H9 (cell line): ENCODE measurements at regions not wholly inside any gene's neighbourhood (a gene's known extent, or its start where the extent isn't known, plus 50 kb on each side); places are given as distances from the start of the nearest gene placed in this dataset.

Source experiments
- DNase-seq: peaks from one replicate; pipeline ENCODE4 v3.0.0-alpha.2; 2017
- H2AFZ ChIP-seq: one replicate; pipeline ENCODE4 v1.6.1; 2013; ENCODE audit warnings: mild to moderate bottlenecking, low read length, control low read depth, moderate library complexity
- H2AK5ac ChIP-seq: 2 replicates; pipeline ENCODE4 v1.6.1; 2013; ENCODE audit warnings: low read length, control low read depth, mixed read lengths; ENCODE audit not compliant: insufficient read length
- H2BK120ac ChIP-seq: one replicate; pipeline ENCODE4 v1.6.1; 2013; ENCODE audit warnings: low read depth, mild to moderate bottlenecking, low read length, control low read depth, inconsistent platforms; ENCODE audit not compliant: poor library complexity, severe bottlenecking
- H2BK12ac ChIP-seq: 2 replicates; pipeline ENCODE4 v1.6.1; 2013; ENCODE audit warnings: low read length, control low read depth, mixed read lengths, low read depth; ENCODE audit not compliant: insufficient read length
- H2BK15ac ChIP-seq: 2 replicates; pipeline ENCODE4 v1.6.1; 2013; ENCODE audit warnings: low read depth, low read length, control low read depth
- H2BK20ac ChIP-seq: one replicate; pipeline ENCODE4 v1.6.1; 2013; ENCODE audit warnings: low read depth, mild to moderate bottlenecking, low read length, control low read depth, inconsistent platforms; ENCODE audit not compliant: poor library complexity, severe bottlenecking
- H2BK5ac ChIP-seq: 2 replicates; pipeline ENCODE4 v1.6.1; 2013; ENCODE audit warnings: low read length, control low read depth, mixed read lengths; ENCODE audit not compliant: insufficient read length
- H3K14ac ChIP-seq: 2 replicates; pipeline ENCODE4 v1.6.1; 2013; ENCODE audit warnings: low read length, control low read depth; ENCODE audit not compliant: insufficient read depth
- H3K18ac ChIP-seq: 2 replicates; pipeline ENCODE4 v1.6.1; 2013; ENCODE audit warnings: low read depth, mild to moderate bottlenecking, mixed read lengths, low read length, control low read depth; ENCODE audit not compliant: insufficient read length
- H3K23ac ChIP-seq: 2 replicates; pipeline ENCODE4 v1.6.1; 2013; ENCODE audit warnings: low read length, control low read depth, mixed read lengths, low read depth; ENCODE audit not compliant: insufficient read length
- H3K23me2 ChIP-seq: 2 replicates; pipeline ENCODE4 v1.6.1; 2013; ENCODE audit warnings: low read depth, mild to moderate bottlenecking, mixed read lengths, low read length, control low read depth; ENCODE audit not compliant: insufficient read length, poor library complexity, severe bottlenecking
- H3K27ac ChIP-seq: 2 replicates; pipeline ENCODE4 v1.5.1; 2013; ENCODE audit warnings: low read length, control low read depth, mixed read lengths, low read depth; ENCODE audit not compliant: insufficient read length
- H3K27me3 ChIP-seq: 2 replicates; pipeline ENCODE4 v1.6.1; 2013; ENCODE audit warnings: low read length, control low read depth, inconsistent platforms; ENCODE audit not compliant: insufficient read depth
- H3K4ac ChIP-seq: 2 replicates; pipeline ENCODE4 v1.6.1; 2013; ENCODE audit warnings: low read depth, mild to moderate bottlenecking, control low read depth, inconsistent platforms, low read length, moderate library complexity
- H3K4me1 ChIP-seq: 2 replicates; pipeline ENCODE4 v1.6.1; 2013; ENCODE audit warnings: low read length, control low read depth, inconsistent platforms; ENCODE audit not compliant: insufficient read depth
- H3K4me2 ChIP-seq: 2 replicates; pipeline ENCODE4 v1.6.1; 2013; ENCODE audit warnings: low read length, control low read depth, mixed read lengths; ENCODE audit not compliant: insufficient read length, insufficient read depth
- H3K56ac ChIP-seq: 2 replicates; pipeline ENCODE4 v1.6.1; 2013; ENCODE audit warnings: low read depth, mild to moderate bottlenecking, mixed read lengths, low read length, control low read depth; ENCODE audit not compliant: insufficient read length
- H3K79me1 ChIP-seq: 2 replicates; pipeline ENCODE4 v1.6.1; 2013; ENCODE audit warnings: low read depth, mild to moderate bottlenecking, moderate library complexity, low read length, control low read depth, inconsistent platforms; ENCODE audit not compliant: insufficient read depth, poor library complexity, severe bottlenecking
- H3K79me2 ChIP-seq: 2 replicates; pipeline ENCODE4 v1.6.1; 2013; ENCODE audit warnings: low read length, control low read depth, inconsistent platforms; ENCODE audit not compliant: insufficient read depth
- H3K9ac ChIP-seq: 2 replicates; pipeline ENCODE4 v1.6.1; 2013; ENCODE audit warnings: low read length, control low read depth, mixed read lengths; ENCODE audit not compliant: insufficient read length; ENCODE audit errors: extremely low read depth
- H3K9me3 ChIP-seq: one replicate; pipeline ENCODE4 v1.6.1; 2013; ENCODE audit warnings: low read depth, low read length, inconsistent platforms; ENCODE audit not compliant: control insufficient read depth
- H3T11ph ChIP-seq: one replicate; pipeline ENCODE4 v1.6.1; 2013; ENCODE audit warnings: mild to moderate bottlenecking, low read length, control low read depth, inconsistent platforms
- H4K20me1 ChIP-seq: one replicate; pipeline ENCODE4 v1.6.1; 2013; ENCODE audit not compliant: control insufficient read depth, insufficient read length, insufficient read depth
- H4K5ac ChIP-seq: 2 replicates; pipeline ENCODE4 v1.6.1; 2013; ENCODE audit warnings: low read depth, mild to moderate bottlenecking, mixed read lengths, low read length, control low read depth; ENCODE audit not compliant: insufficient read length
- H4K8ac ChIP-seq: replicated peaks from 2 replicates; pipeline ENCODE4 v1.6.1; 2013; ENCODE audit warnings: low read length, control low read depth, mixed read lengths, low read depth; ENCODE audit not compliant: insufficient read length
- H4K91ac ChIP-seq: 2 replicates; pipeline ENCODE4 v1.6.1; 2013; ENCODE audit warnings: low read depth, mild to moderate bottlenecking, moderate library complexity, mixed read lengths, low read length, control low read depth; ENCODE audit not compliant: insufficient read length
- H3K27ac Mint-ChIP-seq, 3 experiments: 2 replicates in 2 of 3; 3 replicates in 1 of 3; pipeline ENCODE4 v1.8.0; 2020 to 2021; ENCODE audit warnings: mixed read lengths in 3 of 3, mild to moderate bottlenecking in 1 of 3, moderate library complexity in 1 of 3
- H3K27me3 Mint-ChIP-seq: 2 replicates; pipeline ENCODE4 v1.8.0; 2021; ENCODE audit warnings: low read depth, mild to moderate bottlenecking, moderate library complexity, mixed read lengths
- H3K36me3 Mint-ChIP-seq, 3 experiments: 2 replicates in 2 of 3; 3 replicates in 1 of 3; pipeline ENCODE4 v1.8.0; 2020 to 2021; ENCODE audit warnings: low read depth in 3 of 3, mixed read lengths in 3 of 3; ENCODE audit not compliant: insufficient read depth in 1 of 3
- H3K4me1 Mint-ChIP-seq, 2 experiments: 2 replicates each; pipeline ENCODE4 v1.8.0; 2020; ENCODE audit warnings: mixed read lengths in 2 of 2
- H3K4me3 Mint-ChIP-seq, 2 experiments: 2 replicates in 1 of 2; 3 replicates in 1 of 2; pipeline ENCODE4 v1.8.0; 2020 to 2021; ENCODE audit warnings: mild to moderate bottlenecking in 2 of 2, mixed read lengths in 2 of 2, moderate library complexity in 1 of 2
- H3K9me3 Mint-ChIP-seq, 2 experiments: 2 replicates in 1 of 2; 3 replicates in 1 of 2; pipeline ENCODE4 v1.8.0; 2020; ENCODE audit warnings: mild to moderate bottlenecking in 2 of 2, mixed read lengths in 2 of 2, moderate library complexity in 1 of 2
- WGBS: extraction: QIAGEN DNeasy Blood & Tissue Kit; methylation state at CpG from one replicate; pipeline ENCODE4 v1.1.7; 2013; ENCODE audit warnings: missing lambda C conversion rate, low lambda C conversion rate, mixed read lengths; ENCODE audit not compliant: insufficient read length; ENCODE audit errors: extremely low coverage; 5-methylcytosine and 5-hydroxymethylcytosine counted together
- TF ChIP-seq, protein P1 (sequence below): fragments of 200-600 bp; sonication (generic); conservative IDR thresholded peaks from 3 replicates; pipeline ENCODE4 v1.8.0; 2021; ENCODE audit warnings: antibody characterized with exemption, mild to moderate bottlenecking

DNA sequence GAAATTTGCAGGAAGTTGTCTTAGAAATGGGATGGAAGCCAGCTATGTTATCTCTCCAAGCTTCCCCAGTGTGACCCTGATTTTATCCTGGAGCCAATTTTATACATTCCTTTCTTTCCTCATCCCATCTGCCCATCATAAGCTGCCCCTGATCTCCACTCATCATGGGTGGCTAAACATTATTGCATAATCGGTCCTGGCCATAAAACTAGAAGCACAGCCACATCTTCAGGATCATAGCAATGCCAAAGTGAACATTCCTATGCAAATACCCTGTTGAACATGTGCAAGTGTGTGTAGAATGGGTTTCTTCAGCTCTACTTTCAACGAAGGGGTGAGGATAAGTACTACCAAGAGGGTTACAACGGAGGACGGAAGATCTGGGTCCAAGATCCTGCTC lies 50.6 kb upstream of the COG2 start:
- Histone ChIP-seq H2BK20ac (no peak overlapping the region), H3K23me2 (no peaks in the 10 kb centered on the region), H3K27me3 (no peaks in the 10 kb centered on the region), H4K20me1 (no peaks in the 10 kb centered on the region), H3K18ac (no peak overlapping the region), H3K56ac (no peak overlapping the region), H4K91ac (no peak overlapping the region), H3K79me2 (no peaks in the 10 kb centered on the region), H3K79me1 (no peaks in the 10 kb centered on the region), H2AFZ (no peak overlapping the region), H2BK5ac (no peak overlapping the region), H3K9ac (no peak overlapping the region), H3K23ac (no peak overlapping the region), H3K14ac (no peak overlapping the region), H2BK15ac (no peak overlapping the region), H2BK12ac (no peak overlapping the region), H3K4me2 (no peak overlapping the region), H3K9me3 (no peaks in the 10 kb centered on the region), H4K5ac (no peak overlapping the region), H3T11ph (no peak overlapping the region), H3K27ac (no peak overlapping the region), H3K4ac (no peak overlapping the region), H2BK120ac (no peak overlapping the region), H4K8ac (no peak overlapping the region), H2AK5ac (no peak overlapping the region), H3K4me1 (no peaks in the 10 kb centered on the region)
- Mint-ChIP-seq H3K27me3 (no peaks in the 10 kb centered on the region; the same call in 1 of the 2 replicates), H3K27ac (no peak overlapping the region), H3K9me3 (0 out of 5 replicates have a peak, but pooled peaks cover 0 to 2% of the 10 kb centered on the region in 2 experiments), H3K36me3 (peaks cover 0 to 7% (median 0%) of the 10 kb centered on the region in 3 experiments; a peak in 1 of 7 replicates), H3K4me1 (peaks cover 4 to 6% of the 10 kb centered on the region in 2 experiments; a peak in 1 of 4 replicates), H3K4me3 (no peak overlapping the region)
- no peak for DNase-seq
- TF ChIP-seq, protein P1, sequence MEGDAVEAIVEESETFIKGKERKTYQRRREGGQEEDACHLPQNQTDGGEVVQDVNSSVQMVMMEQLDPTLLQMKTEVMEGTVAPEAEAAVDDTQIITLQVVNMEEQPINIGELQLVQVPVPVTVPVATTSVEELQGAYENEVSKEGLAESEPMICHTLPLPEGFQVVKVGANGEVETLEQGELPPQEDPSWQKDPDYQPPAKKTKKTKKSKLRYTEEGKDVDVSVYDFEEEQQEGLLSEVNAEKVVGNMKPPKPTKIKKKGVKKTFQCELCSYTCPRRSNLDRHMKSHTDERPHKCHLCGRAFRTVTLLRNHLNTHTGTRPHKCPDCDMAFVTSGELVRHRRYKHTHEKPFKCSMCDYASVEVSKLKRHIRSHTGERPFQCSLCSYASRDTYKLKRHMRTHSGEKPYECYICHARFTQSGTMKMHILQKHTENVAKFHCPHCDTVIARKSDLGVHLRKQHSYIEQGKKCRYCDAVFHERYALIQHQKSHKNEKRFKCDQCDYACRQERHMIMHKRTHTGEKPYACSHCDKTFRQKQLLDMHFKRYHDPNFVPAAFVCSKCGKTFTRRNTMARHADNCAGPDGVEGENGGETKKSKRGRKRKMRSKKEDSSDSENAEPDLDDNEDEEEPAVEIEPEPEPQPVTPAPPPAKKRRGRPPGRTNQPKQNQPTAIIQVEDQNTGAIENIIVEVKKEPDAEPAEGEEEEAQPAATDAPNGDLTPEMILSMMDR: no peak
- WGBS: no CpG with 5 or more reads among the region's 4 CpGs
